DLD1 (cell line): ENCODE measurements at regions not wholly inside any gene's neighbourhood (a gene's known extent, or its start where the extent isn't known, plus 50 kb on each side); places are given as distances from the start of the nearest gene placed in this dataset.

Experiments
- in situ Hi-C: cut with HindIII; loops from 2 replicates; pipeline ENCODE4 v1.10.0; 2017; ENCODE audit warnings: low sequenced_read_pairs

GRCh38 chr11:120019191-120019590 lies 118.7 kb downstream of the TRIM29 start:
- in situ Hi-C loops, result no loop called here

GRCh38 chr11:120017582-120018150 lies 120.2 kb downstream of the TRIM29 start:
- in situ Hi-C loops, result no loop called here

- in situ Hi-C loops, result no loop called here
Observed at GRCh38 chr11:120013325-120014250, 124.3 kb downstream of the TRIM29 start.

GRCh38 chr11:120012245-120012644 lies 125.7 kb downstream of the TRIM29 start:
- in situ Hi-C loops, result no loop called here

- in situ Hi-C loops, result no loop called here
Observed at GRCh38 chr11:120011836-120012235, 126.1 kb downstream of the TRIM29 start.

GRCh38 chr11:120010775-120011174 lies 127.1 kb downstream of the TRIM29 start:
- in situ Hi-C loops, result no loop called here

- in situ Hi-C loops, result no loop called here
Observed at GRCh38 chr11:120009938-120010337, 128.0 kb downstream of the TRIM29 start.

GRCh38 chr11:120007144-120007543 lies 130.8 kb downstream of the TRIM29 start:
- in situ Hi-C loops, result no loop called here

- in situ Hi-C loops, result no loop called here
Observed at GRCh38 chr11:120004723-120005122, 133.2 kb downstream of the TRIM29 start.

GRCh38 chr11:120001178-120002090 lies 136.5 kb downstream of the TRIM29 start:
- in situ Hi-C loops, result no loop called here

- in situ Hi-C loops, result no loop called here
Observed at GRCh38 chr11:119999220-119999619, 138.7 kb downstream of the TRIM29 start.

- in situ Hi-C loops, result no loop called here
Observed at GRCh38 chr11:119996556-119996955, 141.4 kb downstream of the TRIM29 start.

- in situ Hi-C loops, result no loop called here
Observed at GRCh38 chr11:119995730-119996491, 142.0 kb downstream of the TRIM29 start.

- in situ Hi-C loops, result no loop called here
Observed at GRCh38 chr11:119993722-119994121, 144.2 kb downstream of the TRIM29 start.

GRCh38 chr11:119992171-119993051 lies 145.5 kb downstream of the TRIM29 start:
- in situ Hi-C loops, result no loop called here

GRCh38 chr11:119991669-119992068 lies 146.2 kb downstream of the TRIM29 start:
- in situ Hi-C loops, result no loop called here

GRCh38 chr11:119991022-119991404 lies 146.9 kb downstream of the TRIM29 start:
- in situ Hi-C loops, result no loop called here

GRCh38 chr11:119990309-119991021 lies 147.4 kb downstream of the TRIM29 start:
- in situ Hi-C loops, result no loop called here
